GM13977 (cell line): ENCODE measurements at regions not wholly inside any gene's neighbourhood (a gene's known extent, or its start where the extent isn't known, plus 50 kb on each side); places are given as distances from the start of the nearest gene placed in this dataset.

Experiments used
- DNase-seq: peaks from one replicate; pipeline ENCODE4 v3.0.0; 2012; ENCODE audit warnings: low spot score
- CTCF ChIP-seq: IDR thresholded peaks from 2 replicates; pipeline ENCODE4 v1.5.1; 2012; ENCODE audit warnings: mild to moderate bottlenecking, control low read depth; ENCODE audit not compliant: insufficient read depth; ENCODE audit errors: extremely low read depth, missing control alignments
- in situ Hi-C: fragments of 300-500 bp; cut with MboI; formaldehyde crosslinking; loops from one replicate; pipeline ENCODE4 v1.12.0; 2022; ENCODE audit warnings: low sequenced_read_pairs, low pct_unique_long_range_greater_than_20kb, mixed read lengths, inconsistent platforms; ENCODE audit not compliant: unreplicated experiment

GRCh38 chr2:39587168-39587567, 78.5 kb upstream of the TMEM178A start:
- no peak for TF ChIP-seq CTCF
- in situ Hi-C loops, result no loop called here
- no peak for DNase-seq

GRCh38 chr2:39587641-39588040, 78.1 kb upstream of the TMEM178A start:
- in situ Hi-C loops, result no loop called here
- no peak for TF ChIP-seq CTCF
- DNase-seq, result no peak

GRCh38 chr2:39593439-39594393, 72.0 kb upstream of the TMEM178A start:
- TF ChIP-seq CTCF, result peak; percentile 22
- DNase-seq, result peak; percentile 27
- in situ Hi-C loops, result no loop called here

GRCh38 chr2:39595116-39595515, 70.6 kb upstream of the TMEM178A start:
- in situ Hi-C loops, result no loop called here
- DNase-seq, result no peak
- TF ChIP-seq CTCF, result no peak

GRCh38 chr2:39597314-39597713, 68.4 kb upstream of the TMEM178A start:
- TF ChIP-seq CTCF, result no peak
- no peak for DNase-seq
- in situ Hi-C loops, result no loop called here

GRCh38 chr2:39602616-39603015, 63.1 kb upstream of the TMEM178A start:
- in situ Hi-C loops, result no loop called here
- no peak for DNase-seq
- no peak for TF ChIP-seq CTCF
